KBM-7 (cell line): ENCODE measurements at regions not wholly inside any gene's neighbourhood (a gene's known extent, or its start where the extent isn't known, plus 50 kb on each side); places are given as distances from the start of the nearest gene placed in this dataset.

Experiments used
- DNase-seq: peaks from one replicate; pipeline ENCODE4 v3.0.0-alpha.2; 2015
- in situ Hi-C: fragments of 300-500 bp; cut with MboI; formaldehyde crosslinking; loops from 2 replicates; pipeline ENCODE4 v1.14.3; 2020; ENCODE audit warnings: low sequenced_read_pairs, low pct_unique_long_range_greater_than_20kb, mixed read lengths

- no peak for DNase-seq
- in situ Hi-C loops = no loop called here
These were observed 458.7 kb downstream of the MATN1 start for GRCh38 chr1:30264672-30265025.

DNA sequence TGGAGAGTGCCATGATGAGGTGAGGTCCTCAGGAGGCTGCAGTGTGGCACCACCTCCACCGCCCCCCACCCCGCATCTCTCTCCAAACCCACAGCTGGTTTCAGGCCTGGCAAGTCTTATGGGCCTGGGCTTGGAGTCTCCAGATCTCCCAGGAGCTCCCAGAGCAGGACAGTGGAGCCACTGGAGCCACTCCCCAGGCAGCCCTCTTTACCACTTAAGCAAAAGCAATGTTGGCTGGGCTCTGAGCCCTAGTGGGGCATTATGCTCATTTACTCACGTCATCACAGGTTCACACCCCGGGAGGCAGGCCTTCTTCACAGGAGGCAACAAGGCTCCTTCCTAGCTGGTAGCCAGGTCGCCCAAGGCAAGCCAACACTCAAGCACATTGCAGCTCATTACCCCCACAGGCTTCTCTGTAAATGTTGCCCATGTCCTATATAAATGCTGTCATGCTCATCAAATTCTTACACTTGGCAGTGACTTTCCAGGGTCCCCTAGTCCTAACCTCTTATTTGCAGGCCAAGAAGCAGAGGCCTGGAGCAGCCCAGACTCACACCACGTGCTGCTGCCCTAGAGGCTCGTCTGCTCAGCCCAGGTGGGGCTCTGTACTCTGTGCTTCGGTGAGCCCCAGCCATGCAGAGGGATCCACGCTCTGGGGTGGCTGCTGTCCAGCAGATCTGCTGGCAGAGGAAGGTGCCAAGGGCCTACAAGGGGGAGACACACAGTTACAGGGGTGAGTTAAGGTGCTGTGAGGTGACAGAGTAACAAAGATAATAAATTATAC, 459.3 kb downstream of the MATN1 start:
- DNase-seq = no peak
- in situ Hi-C loops = no loop called here

- no peak for DNase-seq
- in situ Hi-C loops = no loop called here
These were observed 460.0 kb downstream of the MATN1 start for GRCh38 chr1:30263405-30263804.

DNA sequence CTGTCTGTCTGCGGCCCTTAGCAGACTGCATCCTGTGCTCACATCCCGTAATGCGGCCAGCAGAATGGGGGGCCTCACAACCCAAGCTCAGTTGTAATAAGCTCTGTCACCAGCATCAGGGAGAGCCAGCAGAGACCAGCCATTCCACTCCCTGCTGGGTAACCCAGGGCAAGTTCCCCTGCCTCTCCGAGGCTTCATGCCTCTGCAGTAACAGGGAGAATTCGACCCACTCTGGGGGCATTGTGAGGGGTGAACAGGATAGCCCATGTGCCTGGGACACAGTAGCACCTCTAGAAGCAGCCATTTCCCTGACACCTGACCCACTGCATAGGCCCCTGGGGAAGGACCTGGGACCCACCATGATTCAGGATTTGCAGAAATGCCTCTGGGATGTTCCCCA, 461.2 kb downstream of the MATN1 start:
- in situ Hi-C loops = no loop called here

GRCh38 chr1:30260318-30260717, 463.1 kb downstream of the MATN1 start:
- in situ Hi-C loops = no loop called here
- no peak for DNase-seq

More for the DNA sequence above, 461.2 kb downstream of the MATN1 start:
- DNase-seq = no peak

- in situ Hi-C loops = no loop called here
These were observed 463.8 kb downstream of the MATN1 start for GRCh38 chr1:30259631-30260030.

GRCh38 chr1:30258876-30259275, 464.5 kb downstream of the MATN1 start:
- in situ Hi-C loops = no loop called here
- no peak for DNase-seq

More at GRCh38 chr1:30259631-30260030, 463.8 kb downstream of the MATN1 start:
- DNase-seq = no peak

DNA sequence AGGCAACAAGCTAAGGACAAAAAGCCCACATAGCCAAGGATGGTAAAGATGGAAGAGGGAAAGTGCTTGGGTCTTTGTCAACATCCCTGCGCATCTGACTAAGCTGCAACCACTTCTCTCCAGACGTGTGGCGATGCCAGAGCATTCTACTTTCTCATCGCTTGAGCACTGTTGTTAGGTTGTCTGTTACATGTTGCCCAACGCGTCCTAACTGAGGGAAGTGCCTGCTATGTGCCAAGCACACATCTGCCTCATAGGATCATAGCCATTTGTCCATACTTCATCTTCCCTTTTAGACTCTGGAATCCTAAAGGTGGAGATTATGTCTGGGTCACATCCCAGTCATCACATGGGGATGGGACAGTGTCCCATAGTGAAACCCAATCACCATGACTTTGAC, 464.9 kb downstream of the MATN1 start:
- DNase-seq = no peak
- in situ Hi-C loops = no loop called here

DNA sequence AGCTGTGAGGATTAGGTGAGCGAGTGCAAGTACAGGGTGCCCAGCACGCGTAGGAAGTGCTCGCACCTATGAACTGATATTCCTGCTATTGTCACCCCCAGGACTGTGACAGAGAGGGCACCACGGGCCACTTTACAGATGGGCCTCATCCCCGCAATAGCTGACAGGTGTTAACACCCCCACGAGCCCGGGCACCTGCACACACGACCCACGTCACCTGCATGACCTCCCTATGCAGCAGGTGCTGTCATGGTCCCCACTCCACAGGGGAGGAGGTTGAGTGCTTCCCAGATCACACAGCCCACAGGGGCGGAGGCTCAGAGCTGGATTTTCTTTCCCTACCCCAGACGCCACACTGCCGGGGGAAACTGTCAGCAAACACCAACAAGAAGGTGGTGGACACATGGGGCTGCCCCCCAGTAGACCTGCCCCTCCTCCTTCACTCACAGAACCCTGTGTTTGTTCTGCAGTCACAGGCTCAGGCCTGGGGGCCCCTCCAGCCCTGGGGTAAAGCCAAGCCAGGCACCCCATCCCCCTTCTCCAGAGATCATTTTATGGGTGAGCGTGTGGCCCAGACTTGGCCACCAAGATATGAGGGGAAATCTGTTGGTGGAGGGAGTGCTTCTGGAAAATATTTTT, 465.5 kb downstream of the MATN1 start:
- in situ Hi-C loops = no loop called here
- DNase-seq = no peak

- in situ Hi-C loops = no loop called here
- DNase-seq = no peak
These were observed 466.1 kb downstream of the MATN1 start for GRCh38 chr1:30257322-30257721.

- no peak for DNase-seq
- in situ Hi-C loops = no loop called here
These were observed 466.5 kb downstream of the MATN1 start for GRCh38 chr1:30256911-30257310.

DNA sequence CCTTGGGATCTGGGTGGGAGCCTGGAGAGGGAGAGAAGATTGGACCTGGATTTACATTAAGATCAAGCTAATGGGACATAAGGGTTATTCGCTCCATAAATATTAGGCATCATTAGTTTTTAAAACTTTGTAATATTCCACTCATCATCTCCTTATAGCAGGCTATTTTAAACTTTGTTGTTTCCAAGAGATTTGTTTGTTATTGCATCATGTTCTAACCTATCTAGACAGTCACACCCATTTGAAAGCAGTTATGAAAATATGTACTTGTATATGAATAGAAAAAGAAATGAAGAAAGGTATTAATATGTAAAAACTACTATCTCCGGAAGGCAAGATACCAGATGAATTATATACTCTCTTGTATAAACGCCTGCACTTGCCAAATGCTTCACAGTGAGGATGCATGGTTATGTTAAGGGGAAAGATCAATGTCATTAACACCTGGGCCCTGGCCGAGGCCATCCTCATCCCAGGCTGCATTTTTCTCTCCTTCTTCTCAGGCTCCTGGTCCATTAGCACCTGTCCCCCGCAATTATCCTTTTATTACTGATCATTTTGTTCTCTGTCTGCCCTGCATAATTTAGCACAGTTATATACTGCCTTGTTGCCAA, 468.2 kb downstream of the MATN1 start:
- DNase-seq = no peak
- in situ Hi-C loops = no loop called here

- no peak for DNase-seq
- in situ Hi-C loops = no loop called here
These were observed 469.5 kb downstream of the MATN1 start for GRCh38 chr1:30253807-30254440.

DNA sequence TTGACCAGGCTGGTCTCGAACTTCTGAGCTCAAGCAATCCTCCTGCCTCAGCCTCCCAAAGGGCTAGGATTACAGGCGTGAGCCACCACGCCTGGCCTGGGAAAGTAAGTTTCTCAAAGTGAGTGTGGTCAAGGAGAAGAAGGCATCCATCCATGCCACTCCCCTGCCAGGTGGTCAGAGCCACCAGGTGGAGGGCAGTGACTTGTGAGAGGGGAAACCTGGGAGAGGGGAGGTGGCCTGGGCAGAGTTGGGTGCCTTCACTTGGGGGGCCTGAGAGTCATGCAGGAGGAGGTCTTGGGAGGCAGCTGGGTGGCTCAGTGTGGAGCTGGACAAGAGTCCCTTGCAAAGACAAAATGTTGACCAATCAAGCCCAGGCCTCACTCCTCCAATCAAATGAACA, 470.0 kb downstream of the MATN1 start:
- DNase-seq = no peak

GRCh38 chr1:30250984-30251850, 472.2 kb downstream of the MATN1 start:
- no peak for DNase-seq
- in situ Hi-C loops = no loop called here

More for the DNA sequence above, 470.0 kb downstream of the MATN1 start:
- in situ Hi-C loops = no loop called here

DNA sequence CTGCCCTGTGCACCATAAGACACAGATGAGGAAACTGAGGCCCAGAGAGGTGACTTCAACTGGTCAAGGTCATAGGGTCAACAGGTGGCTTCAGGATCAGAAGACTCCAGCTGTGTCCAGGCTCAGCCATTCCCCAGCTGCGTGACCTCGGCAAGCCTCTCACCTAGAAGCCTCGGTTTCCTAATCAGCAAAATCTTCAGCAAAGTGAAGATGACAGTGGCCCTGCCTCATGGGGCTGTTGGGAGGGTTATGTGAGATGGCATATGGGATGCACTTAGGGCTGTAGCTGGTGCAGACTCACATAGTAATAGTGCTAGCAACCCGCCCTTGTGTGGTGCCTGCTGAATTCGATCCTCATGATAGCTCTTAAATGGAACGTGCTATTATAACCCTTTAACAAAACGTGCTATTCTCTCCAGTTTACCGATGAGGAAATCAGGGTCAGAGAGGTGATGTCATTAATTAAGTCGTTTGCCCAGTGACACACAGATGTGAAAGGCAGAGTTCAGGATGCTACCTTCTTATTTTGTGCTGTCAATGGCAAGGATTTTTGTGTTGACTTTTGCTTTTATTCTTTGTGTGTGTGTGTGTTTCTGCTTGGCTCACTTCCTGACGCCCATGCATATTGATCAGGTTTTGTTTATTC, 472.9 kb downstream of the MATN1 start:
- DNase-seq = no peak
- in situ Hi-C loops = no loop called here

DNA sequence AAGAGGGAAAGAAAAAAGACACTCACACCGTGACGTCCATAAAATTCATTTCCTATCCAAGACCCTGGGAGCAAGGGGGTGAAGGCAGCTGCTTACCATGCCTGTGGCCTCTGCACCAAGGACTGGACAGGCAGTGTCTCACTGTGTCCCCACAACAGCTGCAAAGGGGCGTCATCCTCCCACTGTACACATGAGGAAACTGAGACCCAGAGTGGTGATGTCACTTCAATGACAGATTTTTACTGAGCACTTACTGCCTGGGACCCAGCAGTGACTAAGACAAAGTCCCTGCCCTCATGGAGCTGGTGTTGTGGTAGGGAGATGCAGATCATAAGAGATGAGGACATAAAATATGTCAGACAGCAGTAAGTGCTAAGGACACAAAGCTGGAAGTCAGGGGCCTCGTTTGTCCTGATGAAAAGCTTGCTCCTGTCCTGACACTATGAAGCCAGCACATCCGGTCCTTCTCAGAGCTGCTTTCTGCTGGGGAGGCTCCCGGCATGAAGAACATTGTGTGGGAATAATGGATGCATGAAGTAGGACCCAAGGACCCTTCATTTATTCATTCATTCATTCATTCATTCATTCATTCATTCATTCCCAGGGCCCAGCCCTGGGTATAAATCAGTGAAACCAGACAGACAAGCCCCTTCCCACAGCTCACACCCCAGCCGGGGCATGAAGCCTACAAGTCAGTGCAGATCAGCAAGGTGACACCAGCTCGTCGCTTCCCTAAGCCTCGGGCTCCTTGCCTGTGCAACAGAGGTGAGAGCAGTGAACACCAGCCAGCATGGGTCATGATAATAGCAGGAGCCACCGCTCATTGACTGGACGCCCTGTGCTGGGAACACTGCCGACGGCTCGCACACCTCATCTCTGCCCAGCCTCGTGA, 473.7 kb downstream of the MATN1 start:
- in situ Hi-C loops = no loop called here
- DNase-seq = no peak

GRCh38 chr1:30248774-30249173, 474.6 kb downstream of the MATN1 start:
- no peak for DNase-seq
- in situ Hi-C loops = no loop called here
